HG03442 (cell line): ENCODE measurements at regions not wholly inside any gene's neighbourhood (a gene's known extent, or its start where the extent isn't known, plus 50 kb on each side); places are given as distances from the start of the nearest gene placed in this dataset.
"Not testable (repeated sequence)": the region's sequence is repeated elsewhere in the genome, so short reads cannot be mapped to it uniquely, and the experiment has no call there.

Experiments used
- ATAC-seq: cut with Tn5 transposase; IDR thresholded peaks from one replicate; pipeline ENCODE4 v1.9.1; 2021; ENCODE audit warnings: mild to moderate bottlenecking, moderate library complexity; ENCODE audit not compliant: unreplicated experiment

- peak; percentile 87 for ATAC-seq
Observed at GRCh38 chr1:192476802-192477298, 98.7 kb upstream of the RGS1 start.

GRCh38 chr1:192477630-192478029, 97.9 kb upstream of the RGS1 start:
- peak; percentile 52 for ATAC-seq

GRCh38 chr1:192485692-192486436, 89.7 kb upstream of the RGS1 start:
- ATAC-seq, result no peak

- ATAC-seq, result no peak
Observed at GRCh38 chr1:192488058-192488457, 87.5 kb upstream of the RGS1 start.

- no peak for ATAC-seq
Observed at GRCh38 chr1:192489047-192489446, 86.5 kb upstream of the RGS1 start.

- ATAC-seq, result peak; percentile 84
Observed at GRCh38 chr1:192489748-192490147, 85.8 kb upstream of the RGS1 start.

GRCh38 chr1:192491804-192492554, 83.6 kb upstream of the RGS1 start:
- ATAC-seq, result no peak

- no peak for ATAC-seq
Observed at GRCh38 chr1:192493584-192493983, 82.0 kb upstream of the RGS1 start.

GRCh38 chr1:192496369-192497056, 79.1 kb upstream of the RGS1 start:
- ATAC-seq, result no peak

GRCh38 chr1:192497214-192497794, 78.3 kb upstream of the RGS1 start:
- no peak for ATAC-seq

GRCh38 chr1:192498092-192498491, 77.5 kb upstream of the RGS1 start:
- ATAC-seq, result not testable (repeated sequence)

- not testable (repeated sequence) for ATAC-seq
Observed at GRCh38 chr1:192499061-192499581, 76.5 kb upstream of the RGS1 start.

GRCh38 chr1:192500541-192500940, 75.0 kb upstream of the RGS1 start:
- ATAC-seq, result not testable (repeated sequence)

- ATAC-seq, result peak; percentile 100
Observed at GRCh38 chr1:192506741-192507155, 68.8 kb upstream of the RGS1 start.

GRCh38 chr1:192512426-192513162, 63.0 kb upstream of the RGS1 start:
- ATAC-seq, result peak; percentile 27

GRCh38 chr1:192513196-192513595, 62.4 kb upstream of the RGS1 start:
- no peak for ATAC-seq

- no peak for ATAC-seq
Observed at GRCh38 chr1:192513697-192514096, 61.9 kb upstream of the RGS1 start.

GRCh38 chr1:192516776-192517297, 58.7 kb upstream of the RGS1 start:
- ATAC-seq, result peak; percentile 97

- not testable (repeated sequence) for ATAC-seq
Observed at GRCh38 chr1:192517716-192518355, 57.7 kb upstream of the RGS1 start.
